Adipocyte (in vitro differentiated cells): ENCODE measurements at regions not wholly inside any gene's neighbourhood (a gene's known extent, or its start where the extent isn't known, plus 50 kb on each side); places are given as distances from the start of the nearest gene placed in this dataset.
"Not testable (repeated sequence)": the region's sequence is repeated elsewhere in the genome, so short reads cannot be mapped to it uniquely, and the experiment has no call there.

Experiments
- DNase-seq: peaks from one replicate; pipeline ENCODE4 v3.0.0-alpha.2; 2015; ENCODE audit warnings: low read depth
- H3K27me3 ChIP-seq: replicated peaks from 2 replicates; pipeline ENCODE4 v1.7.0; 2013; ENCODE audit warnings: mild to moderate bottlenecking, low read length, moderate library complexity; ENCODE audit not compliant: control insufficient read depth, insufficient read depth
- H3K36me3 ChIP-seq: 2 replicates; pipeline ENCODE4 v1.7.0; 2013; ENCODE audit warnings: low read length, mild to moderate bottlenecking, moderate library complexity; ENCODE audit not compliant: control insufficient read depth, insufficient read depth, severe bottlenecking
- H3K4me1 ChIP-seq: 2 replicates; pipeline ENCODE4 v1.7.0; 2013; ENCODE audit warnings: mild to moderate bottlenecking, low read length, moderate library complexity; ENCODE audit not compliant: control insufficient read depth, insufficient read depth
- H3K4me3 ChIP-seq: 2 replicates; pipeline ENCODE4 v1.7.0; 2013; ENCODE audit warnings: mild to moderate bottlenecking, low read length, moderate library complexity
- H3K9ac ChIP-seq: 2 replicates; pipeline ENCODE4 v1.7.0; 2013; ENCODE audit warnings: mild to moderate bottlenecking, low read length, moderate library complexity
- H3K9me3 ChIP-seq: 2 replicates; pipeline ENCODE4 v1.7.0; 2013; ENCODE audit warnings: mild to moderate bottlenecking, low read length, moderate library complexity; ENCODE audit not compliant: control insufficient read depth

GRCh38 chr13:65260946-65261891, 1968.9 kb downstream of the PCDH9 start:
- no peak for DNase-seq
- Histone ChIP-seq H3K4me3 (peak overlapping the region; percentile 71), H3K27me3 (no peaks in the 10 kb centered on the region), H3K36me3 (no peaks in the 10 kb centered on the region), H3K9ac (no peak overlapping the region), H3K9me3 (no peaks in the 10 kb centered on the region), H3K4me1 (no peaks in the 10 kb centered on the region)

- H3K4me1 ChIP-seq: no peaks in the 10 kb centered on the region
- H3K4me3 ChIP-seq: no peak overlapping the region
- no peaks in the 10 kb centered on the region for H3K27me3 ChIP-seq
- no peak for DNase-seq
- H3K9me3 ChIP-seq: peaks cover 6% of the 10 kb centered on the region
- H3K36me3 ChIP-seq: no peaks in the 10 kb centered on the region
- H3K9ac ChIP-seq: no peak overlapping the region
These were observed 1989.4 kb downstream of the PCDH9 start for GRCh38 chr13:65240773-65241172.

- no peaks in the 10 kb centered on the region for H3K27me3 ChIP-seq
- H3K36me3 ChIP-seq: no peaks in the 10 kb centered on the region
- no peak overlapping the region for H3K4me3 ChIP-seq
- no peak for DNase-seq
- peaks cover 6% of the 10 kb centered on the region for H3K9me3 ChIP-seq
- H3K9ac ChIP-seq: no peak overlapping the region
- no peaks in the 10 kb centered on the region for H3K4me1 ChIP-seq
These were observed 1993.2 kb downstream of the PCDH9 start for GRCh38 chr13:65236841-65237418.

GRCh38 chr13:65217471-65217995, 2012.6 kb downstream of the PCDH9 start:
- Histone ChIP-seq H3K9ac (no peak overlapping the region), H3K4me3 (no peak overlapping the region), H3K9me3 (no peaks in the 10 kb centered on the region), H3K27me3 (no peaks in the 10 kb centered on the region), H3K36me3 (no peaks in the 10 kb centered on the region), H3K4me1 (no peaks in the 10 kb centered on the region)
- no peak for DNase-seq

- H3K9ac ChIP-seq, H3K4me1 ChIP-seq, H3K4me3 ChIP-seq, H3K36me3 ChIP-seq, H3K9me3 ChIP-seq, H3K27me3 ChIP-seq: not testable (repeated sequence)
- peak; percentile 3 for DNase-seq
These were observed 2027.3 kb downstream of the PCDH9 start for GRCh38 chr13:65202845-65203244.

GRCh38 chr13:65188721-65189120, 2041.4 kb downstream of the PCDH9 start:
- Histone ChIP-seq H3K9me3 (no peaks in the 10 kb centered on the region), H3K9ac (no peak overlapping the region), H3K4me3 (no peak overlapping the region), H3K4me1 (no peaks in the 10 kb centered on the region), H3K27me3 (no peaks in the 10 kb centered on the region), H3K36me3 (no peaks in the 10 kb centered on the region)
- DNase-seq: peak; percentile 33

- Histone ChIP-seq H3K9ac (no peak overlapping the region), H3K4me3 (no peak overlapping the region), H3K36me3 (no peaks in the 10 kb centered on the region), H3K9me3 (no peaks in the 10 kb centered on the region), H3K27me3 (no peaks in the 10 kb centered on the region), H3K4me1 (no peaks in the 10 kb centered on the region)
- DNase-seq: no peak
These were observed 2062.1 kb downstream of the PCDH9 start for GRCh38 chr13:65168026-65168425.

- Histone ChIP-seq H3K4me3 (no peak overlapping the region), H3K36me3 (no peaks in the 10 kb centered on the region), H3K9ac (no peak overlapping the region), H3K9me3 (no peaks in the 10 kb centered on the region), H3K4me1 (no peaks in the 10 kb centered on the region), H3K27me3 (no peaks in the 10 kb centered on the region)
- DNase-seq: no peak
These were observed 2063.5 kb downstream of the PCDH9 start for GRCh38 chr13:65166675-65167074.

- Histone ChIP-seq H3K36me3 (no peaks in the 10 kb centered on the region), H3K27me3 (no peaks in the 10 kb centered on the region), H3K4me1 (no peaks in the 10 kb centered on the region), H3K9me3 (no peaks in the 10 kb centered on the region), H3K9ac (no peak overlapping the region), H3K4me3 (no peak overlapping the region)
- no peak for DNase-seq
These were observed 2070.3 kb downstream of the PCDH9 start for GRCh38 chr13:65159803-65160202.

- no peak for DNase-seq
- Histone ChIP-seq H3K9me3 (no peaks in the 10 kb centered on the region), H3K27me3 (no peaks in the 10 kb centered on the region), H3K9ac (no peak overlapping the region), H3K4me3 (no peak overlapping the region), H3K36me3 (no peaks in the 10 kb centered on the region), H3K4me1 (no peaks in the 10 kb centered on the region)
These were observed 2074.3 kb downstream of the PCDH9 start for GRCh38 chr13:65155861-65156260.

- Histone ChIP-seq H3K9ac (no peak overlapping the region), H3K9me3 (no peaks in the 10 kb centered on the region), H3K36me3 (no peaks in the 10 kb centered on the region), H3K4me1 (no peaks in the 10 kb centered on the region), H3K27me3 (no peaks in the 10 kb centered on the region), H3K4me3 (no peak overlapping the region)
- no peak for DNase-seq
These were observed 2075.3 kb downstream of the PCDH9 start for GRCh38 chr13:65154661-65155447.
